ENCODE measurements at regions not wholly inside any gene's neighbourhood (a gene's known extent, or its start where the extent isn't known, plus 50 kb on each side); places are given as distances from the start of the nearest gene placed in this dataset.

DNA sequence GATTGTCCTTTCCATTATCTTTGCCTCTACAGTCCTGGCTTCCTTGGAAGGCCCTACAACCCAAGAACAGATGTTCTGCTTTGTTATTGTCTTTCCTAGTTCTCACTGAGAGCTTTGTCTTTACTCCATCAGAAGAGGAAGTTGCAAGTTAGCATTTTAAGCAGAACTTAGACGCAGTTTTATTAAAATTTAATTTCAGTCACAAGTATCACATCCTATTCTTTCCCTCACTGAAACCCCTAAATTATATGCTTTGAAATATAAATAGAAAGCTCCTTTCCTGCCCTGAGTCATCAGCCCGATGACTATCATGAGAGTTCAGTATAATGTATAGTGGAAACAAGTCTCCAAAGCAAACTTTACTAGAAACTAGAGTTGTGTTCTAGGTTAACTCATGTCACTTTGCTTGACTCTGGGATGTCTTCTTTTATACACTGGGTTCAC, 291.2 kb upstream of the RBMS3 start:
- TF ChIP-seq POLR2AphosphoS5 (IDR thresholded peaks at IDR 0.05; ENCODE audit: borderline replicate concordance, low read depth, low read length): no peak
- no peak for TF ChIP-seq EZH2 (IDR thresholded peaks at IDR 0.05)
- TF ChIP-seq FOXP2 (optimal IDR thresholded peaks at IDR 0.05; ENCODE audit: control extremely low read depth, extremely low read length, insufficient read depth): no peak

All from SK-N-MC (cell line).